Central memory CD4-positive, alpha-beta T cell (primary cell): ENCODE measurements at regions not wholly inside any gene's neighbourhood (a gene's known extent, or its start where the extent isn't known, plus 50 kb on each side); places are given as distances from the start of the nearest gene placed in this dataset.
"Not testable (repeated sequence)": the region's sequence is repeated elsewhere in the genome, so short reads cannot be mapped to it uniquely, and the experiment has no call there.

Experiments used
- DNase-seq: peaks from one replicate; pipeline ENCODE4 v3.0.0; 2022

DNA sequence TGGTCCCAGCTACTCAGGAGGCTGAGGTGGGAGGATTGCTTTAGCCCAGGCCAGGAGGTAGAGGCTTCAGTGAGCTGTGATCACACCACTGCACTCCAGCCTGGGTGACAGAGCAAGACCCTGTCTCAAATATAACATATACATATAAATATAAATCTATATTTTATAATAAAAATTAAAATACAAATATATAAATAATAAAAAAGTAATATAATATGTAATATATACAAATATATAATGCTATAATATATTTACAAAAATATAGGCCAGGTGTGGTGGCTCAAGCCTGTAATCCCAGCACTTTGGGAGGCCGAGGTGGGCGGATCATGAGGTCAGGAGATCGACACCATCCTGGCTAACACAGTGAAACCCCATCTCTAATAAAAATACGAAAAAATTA lies 131.4 kb downstream of the MFAP3L start:
- not testable (repeated sequence) for DNase-seq

DNA sequence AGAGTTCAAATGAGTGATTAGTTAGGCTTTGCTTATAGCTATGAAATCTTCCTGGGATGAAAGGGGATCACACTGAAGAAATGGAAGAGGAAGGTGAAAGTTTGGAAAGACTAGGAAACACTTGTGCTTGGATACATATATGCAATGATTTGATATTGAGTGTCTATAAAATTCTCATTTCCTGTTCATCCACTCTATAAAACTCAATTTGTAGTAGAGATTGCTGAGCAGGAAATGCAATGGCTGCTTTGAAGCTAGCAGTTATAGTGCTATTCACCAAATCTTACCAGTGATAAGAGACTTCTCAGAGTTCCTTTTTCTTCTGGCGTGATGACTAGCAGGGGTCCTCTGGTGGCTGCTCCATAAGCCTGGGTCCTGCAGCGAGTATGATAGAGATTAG lies 128.1 kb upstream of the HPF1 start:
- no peak for DNase-seq

DNA sequence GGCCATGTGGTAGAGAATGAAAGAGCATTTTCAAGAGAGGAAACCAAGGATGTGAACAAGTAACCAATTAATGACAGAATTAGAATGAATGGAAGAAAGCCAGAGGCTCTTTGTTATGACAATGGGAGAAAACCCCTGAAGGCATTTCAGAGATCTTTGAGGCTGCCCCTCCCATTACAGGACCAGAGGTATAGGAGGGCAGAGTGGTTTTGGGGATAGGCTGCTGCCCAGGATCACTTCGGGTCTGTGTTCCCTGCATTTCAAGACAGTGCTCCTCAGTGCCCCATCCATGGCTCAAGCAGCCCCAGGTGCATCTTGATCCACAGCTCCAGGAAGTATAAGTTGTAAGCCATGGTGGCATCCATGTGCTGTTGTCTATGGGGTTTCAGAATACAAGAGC lies 124.0 kb upstream of the HPF1 start:
- DNase-seq: no peak

DNA sequence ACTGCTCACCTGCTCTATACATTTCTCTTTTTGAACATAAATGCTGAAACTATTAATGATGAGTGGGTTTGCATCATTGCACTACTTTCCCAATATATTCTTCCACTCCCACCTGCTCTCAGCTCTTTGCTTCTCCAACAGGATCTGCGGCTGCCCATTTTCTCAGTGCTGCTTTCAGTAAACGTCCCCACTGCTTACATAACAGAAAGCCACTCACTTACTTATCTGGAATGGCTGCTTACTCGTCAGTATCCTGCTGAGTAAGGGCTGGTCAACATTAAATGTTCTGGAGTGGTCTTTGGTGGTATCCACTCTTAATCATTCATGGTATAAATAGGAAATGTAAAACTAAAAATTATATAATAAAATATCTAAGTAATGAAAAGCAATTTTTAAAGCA lies 112.8 kb upstream of the HPF1 start:
- DNase-seq: no peak

DNA sequence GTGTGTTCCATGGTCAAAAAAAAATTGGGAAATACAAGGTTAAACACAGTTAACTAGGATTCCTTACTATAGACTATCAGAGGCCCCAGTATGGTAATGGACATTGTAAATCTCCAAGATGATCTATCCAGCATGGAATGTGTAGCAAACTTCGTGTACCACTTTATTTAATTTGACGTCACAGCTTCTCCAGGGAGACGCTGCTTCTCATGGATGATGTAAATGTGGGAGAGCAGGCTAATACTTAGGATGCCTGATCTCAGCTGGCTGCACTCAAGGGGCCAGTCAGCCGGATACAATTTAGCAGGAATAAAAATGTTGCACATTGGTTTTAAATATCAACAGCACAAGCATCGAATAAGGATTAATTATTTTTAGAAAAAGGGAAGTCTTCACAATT lies 111.7 kb upstream of the HPF1 start:
- no peak for DNase-seq

DNA sequence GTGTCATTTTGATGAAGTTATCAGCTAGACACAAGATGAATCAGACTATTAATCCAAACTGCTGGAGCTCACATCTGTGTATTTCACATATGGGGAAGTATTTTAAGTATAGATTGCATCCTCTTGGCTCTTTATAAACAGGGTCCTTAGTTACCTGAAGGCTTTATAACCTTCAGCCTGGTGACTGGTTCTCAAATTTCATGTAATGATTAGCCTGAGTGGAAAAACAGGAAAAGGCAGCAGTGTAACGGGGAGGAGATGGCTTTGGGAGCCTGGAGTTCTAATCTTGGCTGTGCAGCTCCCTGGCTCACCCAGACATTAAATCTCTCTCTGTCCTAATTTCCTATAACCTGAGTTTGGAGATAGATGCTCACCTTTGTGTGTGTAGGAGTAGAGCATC lies 103.8 kb upstream of the HPF1 start:
- no peak for DNase-seq

DNA sequence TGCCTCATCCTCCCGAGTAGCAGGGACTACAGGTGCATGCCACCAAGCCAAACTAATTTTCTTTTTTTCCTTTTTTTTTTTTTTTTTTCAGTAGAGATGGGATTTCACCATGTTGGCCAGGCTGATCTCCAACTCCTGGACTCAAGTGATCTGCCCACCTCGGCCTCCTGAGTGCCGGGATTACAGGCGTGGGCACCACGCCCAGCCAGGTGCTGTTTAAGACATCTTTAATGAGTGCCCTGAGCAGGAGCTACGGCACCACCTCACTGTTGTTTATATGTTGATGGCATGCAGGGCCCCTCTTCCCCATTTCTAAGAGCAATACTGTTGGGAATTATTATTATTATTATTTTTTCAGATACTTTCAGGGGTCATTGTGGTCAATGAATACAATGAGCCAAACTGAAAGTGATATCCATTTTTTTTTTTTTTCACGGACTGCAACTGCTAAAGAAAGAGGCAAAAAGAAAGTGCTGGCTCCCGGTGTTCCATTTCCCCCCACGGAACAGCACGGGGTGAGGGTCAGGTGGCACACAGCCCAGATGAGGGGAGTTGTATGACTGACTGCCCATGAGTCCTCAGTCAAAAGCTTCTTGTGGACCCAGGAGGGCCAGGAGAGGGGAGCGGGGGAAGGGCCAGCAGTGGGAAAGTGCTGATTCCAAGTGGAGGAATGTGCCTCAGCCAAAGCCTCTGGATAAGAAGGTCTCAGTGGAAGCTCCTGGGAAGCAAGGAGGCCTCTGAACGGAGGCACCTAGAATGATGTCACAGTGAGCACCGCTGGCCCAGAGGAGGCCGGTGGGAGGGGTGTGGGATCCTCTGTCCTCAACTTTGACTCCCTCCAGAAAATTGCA lies 101.8 kb upstream of the HPF1 start:
- no peak for DNase-seq

DNA sequence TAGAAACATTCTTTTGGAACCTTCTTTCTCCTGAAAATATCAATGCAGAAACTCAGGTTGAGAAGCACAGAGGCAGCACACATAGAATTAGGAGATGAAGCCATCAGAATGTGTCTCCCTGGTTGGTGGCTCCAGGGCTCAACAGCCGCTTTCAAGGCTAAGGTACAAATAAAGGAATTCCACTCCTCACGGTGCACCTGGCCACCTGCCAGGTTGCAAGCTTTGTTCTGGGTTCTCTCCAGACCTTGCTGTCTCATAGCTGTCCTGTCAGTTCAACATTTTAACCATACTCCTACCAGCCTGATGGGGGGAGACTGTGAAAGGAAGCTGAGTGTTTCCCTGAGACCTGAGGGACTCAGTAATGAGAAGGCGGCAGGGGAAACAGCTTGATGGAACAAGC lies 96.3 kb upstream of the HPF1 start:
- no peak for DNase-seq

DNA sequence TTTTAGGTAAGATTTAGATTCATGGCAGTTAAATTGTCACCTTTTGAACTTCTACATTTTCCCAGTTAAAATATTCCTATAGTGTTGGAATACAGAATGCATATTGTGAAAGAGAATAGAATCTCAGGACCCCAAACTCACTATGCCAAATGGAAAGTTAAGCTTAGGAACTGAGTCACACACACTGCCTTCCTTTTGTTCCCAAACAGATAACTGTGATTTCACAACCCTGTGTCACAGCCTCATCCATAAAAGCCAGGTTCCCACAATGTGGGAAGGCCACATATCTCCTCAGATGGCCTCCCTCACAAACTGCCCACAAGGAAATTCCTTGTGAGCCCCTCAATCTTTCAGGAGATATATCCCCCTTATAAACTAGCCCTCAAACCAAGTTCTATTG lies 94.7 kb upstream of the HPF1 start:
- DNase-seq: no peak

DNA sequence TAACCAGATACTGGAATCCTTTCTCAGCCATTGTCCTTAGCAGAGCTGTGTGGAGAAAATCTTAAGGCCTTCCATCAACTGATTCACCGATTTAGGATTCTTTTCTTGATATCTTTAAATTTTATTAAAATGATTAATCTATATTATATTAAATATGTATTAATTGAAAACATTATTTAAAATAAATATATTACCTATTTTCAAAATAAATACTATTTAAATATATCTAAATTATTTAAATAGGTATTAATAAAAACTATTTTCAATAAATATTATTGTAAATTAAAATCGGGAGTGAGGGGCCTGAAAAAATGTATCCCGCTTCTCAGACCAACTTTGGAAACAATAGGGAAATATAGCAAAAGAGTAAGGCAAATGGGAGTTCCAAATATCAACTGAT lies 94.0 kb upstream of the HPF1 start:
- DNase-seq: no peak

DNA sequence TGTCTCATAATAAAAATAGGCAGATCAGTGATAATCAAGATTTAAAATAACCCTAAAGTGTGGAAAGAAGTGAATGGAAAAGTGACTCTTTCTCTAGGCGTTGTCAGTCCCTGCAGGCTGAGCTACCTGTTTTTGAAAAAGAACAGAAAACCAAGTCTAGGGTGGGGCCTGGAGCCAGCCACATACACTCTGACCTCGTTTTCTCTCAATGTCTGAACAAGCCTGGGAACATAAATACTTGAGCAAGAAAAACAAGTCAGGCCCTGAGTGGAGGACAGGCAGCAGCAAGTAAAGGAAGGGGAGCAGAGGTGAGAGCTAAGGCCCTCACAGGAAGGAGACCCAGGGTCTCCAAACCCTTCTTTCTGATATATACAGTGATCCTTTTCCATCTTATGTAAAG lies 91.7 kb upstream of the HPF1 start:
- no peak for DNase-seq

DNA sequence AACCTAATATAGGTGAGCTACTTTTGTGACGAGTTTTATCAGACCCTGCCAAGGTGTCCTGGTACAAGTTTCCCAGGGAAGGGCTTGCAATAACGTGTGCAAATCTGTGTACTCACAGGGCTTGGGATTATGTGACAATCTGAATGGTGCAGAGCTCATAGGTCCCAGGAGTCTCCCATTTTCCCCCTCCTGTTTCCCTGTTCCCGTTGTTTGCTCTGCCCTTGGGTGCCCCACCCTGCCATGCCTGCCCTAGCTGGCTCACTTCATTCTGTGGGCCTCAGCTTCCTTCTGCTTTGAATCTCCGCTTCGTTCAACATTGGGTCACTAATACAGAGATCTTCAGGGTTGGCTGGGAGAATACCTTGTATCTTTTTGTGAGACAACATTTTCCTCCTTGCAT lies 90.3 kb upstream of the HPF1 start:
- DNase-seq: no peak

DNA sequence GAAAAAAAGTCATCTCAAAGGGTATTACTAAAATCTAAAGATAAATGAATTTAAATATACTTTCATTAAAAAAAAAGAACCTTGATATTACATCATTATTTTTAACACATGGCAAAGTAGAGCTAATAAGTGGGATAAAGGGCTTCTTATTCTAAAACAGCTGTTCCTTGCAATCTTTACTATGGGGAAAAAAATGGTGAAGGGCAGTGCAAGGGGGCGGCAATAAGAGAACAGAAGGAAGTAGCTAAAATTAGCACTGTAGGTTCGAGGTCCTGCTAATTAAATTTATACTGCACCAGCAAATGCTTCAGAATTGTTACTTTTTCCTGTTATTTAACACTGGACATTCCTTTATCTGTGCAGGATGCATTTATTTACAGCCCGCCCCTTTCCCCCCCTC lies 89.4 kb upstream of the HPF1 start:
- DNase-seq: no peak

DNA sequence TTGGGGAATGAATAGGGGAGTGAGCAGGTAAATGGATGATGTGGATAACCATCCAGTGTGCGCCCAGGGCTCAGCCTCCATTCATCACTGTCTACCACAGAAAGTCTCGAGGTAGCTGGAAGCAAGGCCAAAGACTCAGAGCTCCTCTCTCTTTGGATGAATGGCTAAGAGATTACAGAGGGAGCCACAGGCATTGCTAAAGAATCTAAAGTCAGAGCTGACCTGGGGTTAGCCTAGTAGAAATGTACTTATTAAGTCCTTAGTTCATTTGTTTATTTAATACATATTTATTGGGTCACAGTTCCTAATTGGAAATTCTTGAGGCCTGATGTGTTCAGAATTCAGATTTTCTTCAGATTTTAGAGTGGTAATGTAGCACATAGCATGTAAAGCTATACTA lies 88.7 kb upstream of the HPF1 start:
- no peak for DNase-seq

DNA sequence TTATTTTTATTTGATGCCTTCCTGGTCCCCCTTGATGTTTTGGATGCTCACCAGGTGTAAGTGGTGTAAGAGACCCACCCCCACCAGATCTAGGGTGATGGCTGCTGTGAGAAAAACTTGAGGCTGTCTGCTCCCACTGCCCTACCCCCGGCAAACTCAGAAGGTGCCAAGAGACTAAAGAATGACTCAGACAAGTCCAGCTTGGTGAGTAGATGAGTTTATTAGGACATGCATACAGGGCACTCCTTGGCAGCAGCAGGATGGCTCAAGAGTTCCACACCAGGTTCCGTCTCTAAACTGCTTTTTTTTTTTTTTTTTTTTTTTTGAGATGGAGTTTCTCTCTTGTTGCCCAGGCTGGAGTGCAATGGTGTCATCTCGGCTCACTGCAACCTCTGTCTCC lies 84.0 kb upstream of the HPF1 start:
- no peak for DNase-seq

DNA sequence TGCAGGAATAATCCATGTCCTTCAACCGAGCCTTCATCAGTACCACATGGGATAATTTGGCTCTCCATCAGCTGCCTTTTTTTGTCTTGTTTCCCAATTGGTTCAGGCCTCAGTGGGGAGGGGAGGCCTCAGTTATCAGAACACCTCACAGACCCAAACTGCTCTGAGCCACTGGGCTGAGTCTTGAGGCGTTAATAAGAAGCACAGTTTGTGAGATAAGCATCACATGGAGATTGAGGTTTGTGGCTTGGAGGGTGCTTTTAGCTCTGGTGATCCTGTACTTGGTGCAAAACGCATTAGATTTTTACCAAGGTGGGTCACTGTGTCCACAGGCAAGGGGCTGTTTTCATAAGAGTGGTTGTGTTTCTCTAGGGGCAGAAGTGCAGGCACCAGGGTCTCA lies 82.8 kb upstream of the HPF1 start:
- DNase-seq: no peak

DNA sequence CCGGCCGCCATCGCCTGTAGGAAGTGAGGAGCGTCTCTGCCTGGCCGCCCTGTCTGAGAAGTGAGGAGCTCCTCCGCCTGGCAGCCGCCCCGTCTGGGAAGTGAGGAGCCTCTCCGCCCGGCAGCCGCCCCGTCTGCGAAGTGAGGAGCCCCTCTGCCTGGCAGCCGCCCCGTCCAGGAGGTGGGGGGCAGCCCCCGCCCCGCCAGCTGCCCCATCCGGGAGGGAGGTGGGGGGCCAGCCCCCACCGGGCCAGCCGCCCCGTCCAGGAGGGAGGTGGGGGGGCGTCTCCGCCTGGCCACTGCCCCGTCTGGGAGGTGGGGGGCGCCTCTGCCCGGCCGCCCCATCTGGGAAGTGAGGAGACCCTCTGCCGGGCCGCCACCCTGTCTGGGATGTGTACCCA lies 70.6 kb upstream of the HPF1 start:
- DNase-seq: not testable (repeated sequence)

DNA sequence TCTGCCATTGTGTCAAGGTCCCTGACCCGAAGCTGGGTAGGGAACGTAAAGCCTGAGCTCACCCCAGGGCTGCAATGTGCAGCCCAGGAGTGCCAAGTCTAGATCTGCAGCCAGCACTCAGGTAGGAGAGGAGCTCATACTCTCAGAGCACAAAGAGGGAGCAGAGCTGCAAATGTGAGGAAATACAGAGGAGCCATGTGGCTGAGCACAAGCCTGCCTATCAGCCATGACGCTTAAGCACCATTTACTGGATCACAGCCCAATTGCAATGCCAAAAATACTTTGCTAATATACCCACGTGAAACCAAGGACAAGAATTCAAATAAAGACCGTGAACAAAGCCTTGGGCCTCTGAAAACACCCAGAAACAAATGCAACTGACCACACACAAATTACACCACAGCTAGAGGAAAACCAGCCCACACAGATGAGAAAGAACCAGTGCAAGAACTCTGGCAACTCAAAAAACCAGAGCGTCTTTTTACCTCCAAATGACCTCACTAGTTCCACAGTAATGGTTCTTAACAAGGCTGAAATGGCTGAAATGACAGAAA lies 69.0 kb upstream of the HPF1 start:
- DNase-seq: no peak

DNA sequence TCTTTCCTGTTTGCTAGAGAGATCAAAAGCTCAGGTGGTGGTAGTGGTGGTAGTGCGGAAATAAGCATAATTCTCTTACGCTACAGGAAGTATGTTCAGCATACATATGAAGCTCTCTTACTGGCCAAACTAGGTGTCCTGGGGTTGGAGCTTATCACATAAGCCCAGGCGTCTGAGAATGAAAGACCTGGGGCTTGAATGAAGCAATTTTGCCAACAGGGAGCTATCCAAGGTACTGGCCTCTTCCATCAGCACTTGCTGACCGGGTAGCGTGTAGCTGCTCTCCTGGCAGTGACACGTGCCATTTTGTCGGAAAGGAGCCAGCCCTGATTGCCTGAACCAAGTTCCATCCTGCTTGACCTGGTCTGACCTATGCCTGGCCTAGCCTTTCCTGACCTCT lies 65.9 kb upstream of the HPF1 start:
- peak; percentile 19 for DNase-seq

DNA sequence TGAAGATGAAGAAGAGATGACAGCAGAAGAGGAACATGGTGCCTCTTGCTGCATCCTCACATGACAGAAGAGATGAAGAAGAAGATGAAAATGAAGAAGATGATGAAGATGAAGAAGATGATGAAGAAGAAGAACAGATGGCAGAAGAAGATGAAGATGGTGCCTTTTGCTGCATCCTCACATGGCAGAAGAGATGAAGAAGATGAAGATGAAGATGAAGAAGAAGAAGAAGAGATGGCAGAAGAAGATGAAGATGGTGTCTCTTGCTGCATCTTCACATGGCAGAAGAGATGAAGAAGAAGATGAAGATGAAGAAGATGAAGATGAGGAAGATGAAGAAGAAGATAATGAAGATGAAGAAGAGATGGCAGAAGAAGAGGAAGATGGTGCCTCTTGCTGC lies 63.7 kb upstream of the HPF1 start:
- no peak for DNase-seq

DNA sequence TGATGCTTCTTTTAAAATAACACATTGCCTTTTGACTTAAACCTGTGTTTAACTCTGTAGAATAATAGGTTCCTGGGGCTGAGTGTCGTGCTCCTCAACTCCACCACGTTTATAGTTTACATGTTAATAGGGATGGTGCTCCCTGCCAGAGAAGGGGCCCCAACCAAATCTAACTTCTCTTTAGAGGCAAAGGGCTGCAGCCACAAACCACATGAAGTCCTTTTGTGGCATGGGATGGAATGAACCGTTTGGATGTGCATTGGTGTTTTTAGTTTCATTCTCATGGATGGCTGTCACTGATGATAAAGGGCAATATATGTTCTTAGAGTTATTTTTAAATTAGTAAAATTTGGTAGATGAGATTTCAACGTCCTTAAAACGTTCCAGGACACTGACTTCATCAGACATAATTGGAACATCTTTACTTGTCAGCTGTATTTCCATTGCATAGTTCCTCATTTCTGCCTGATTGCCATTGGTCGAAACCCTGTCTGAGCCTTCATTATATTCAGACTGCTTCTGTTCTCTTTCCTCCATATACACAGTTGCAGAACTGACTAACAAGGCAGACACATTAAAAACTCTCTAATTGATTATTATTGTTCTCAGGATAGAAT lies 60.4 kb upstream of the HPF1 start:
- no peak for DNase-seq

DNA sequence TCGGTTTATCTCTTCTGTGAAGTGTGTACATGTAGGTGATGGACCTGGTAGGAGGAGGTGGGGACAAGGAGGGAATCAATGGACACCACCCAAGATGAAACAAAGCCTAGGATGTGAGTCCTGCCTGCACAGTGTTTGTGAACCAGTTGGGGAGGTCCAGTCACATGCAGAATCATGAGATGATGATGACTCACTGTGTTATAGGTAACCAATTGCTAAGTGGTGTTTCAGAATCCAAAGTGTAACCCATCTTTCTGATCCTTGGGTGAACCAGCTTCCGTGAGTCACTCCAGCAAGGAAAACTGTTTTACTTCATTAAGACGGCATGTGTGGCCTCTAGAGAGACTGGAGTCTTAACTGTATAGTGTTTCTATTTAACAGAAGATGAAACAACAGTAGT lies 57.9 kb upstream of the HPF1 start:
- no peak for DNase-seq

DNA sequence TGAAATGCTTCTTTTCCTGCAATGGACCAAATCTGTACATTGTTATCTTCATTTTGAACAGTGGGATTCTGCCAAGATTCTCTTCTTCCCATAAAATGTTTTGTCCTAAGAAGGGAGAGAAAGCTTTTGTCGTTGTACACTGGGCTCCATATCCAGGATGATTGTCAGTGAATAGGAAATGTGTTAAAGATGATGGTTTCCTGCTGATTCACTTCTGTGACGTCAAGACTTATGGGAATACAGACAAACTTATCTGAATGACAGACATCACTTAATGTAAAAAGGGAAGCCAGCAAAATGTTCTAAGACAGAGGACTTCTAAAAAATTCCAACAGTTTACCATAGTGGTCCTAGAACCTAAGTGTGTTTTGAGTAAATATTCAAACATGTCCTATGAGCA lies 53.7 kb upstream of the HPF1 start:
- no peak for DNase-seq
